ENCODE measurements at regions not wholly inside any gene's neighbourhood (a gene's known extent, or its start where the extent isn't known, plus 50 kb on each side); places are given as distances from the start of the nearest gene placed in this dataset.

GRCh38 chrX:6985537-6985936 is 162.0 kb upstream of the STS start:
- Histone ChIP-seq H3K4me3 (no peak overlapping the region), H2AFZ (no peak overlapping the region), H3K36me3 (replicated peaks; ENCODE audit: insufficient read depth, low read depth) (no peaks in the 10 kb centered on the region), H3K27me3 (no peaks in the 10 kb centered on the region), H3K9me2 (replicated peaks; ENCODE audit: insufficient read depth) (no peaks in the 10 kb centered on the region), H3K79me2 (no peaks in the 10 kb centered on the region), H3K4me1 (ENCODE audit: insufficient read depth) (no peaks in the 10 kb centered on the region), H3K9me3 (ENCODE audit: low read depth) (no peaks in the 10 kb centered on the region), H4K20me1 (ENCODE audit: insufficient read depth, poor library complexity, severe bottlenecking) (no peaks in the 10 kb centered on the region), H3K4me2 (no peak overlapping the region), H3K27ac (no peak overlapping the region)
- no peak for DNase-seq (ENCODE audit: low spot score)
- TF ChIP-seq CTCF (IDR thresholded peaks at IDR 0.05; ENCODE audit: poor library complexity) (no peak), EZH2phosphoT487 (IDR thresholded peaks at IDR 0.05; ENCODE audit: low read depth, severe bottlenecking, unreplicated experiment) (no peak), EZH2 (IDR thresholded peaks at IDR 0.05; ENCODE audit: borderline replicate concordance) (no peak)
- 76% methylated on average over 7 of the region's 7 CpGs for WGBS (ENCODE audit: low lambda C conversion rate, missing lambda C conversion rate)

- TF ChIP-seq EZH2phosphoT487 (IDR thresholded peaks at IDR 0.05; ENCODE audit: low read depth, severe bottlenecking, unreplicated experiment) (no peak), CTCF (IDR thresholded peaks at IDR 0.05; ENCODE audit: poor library complexity) (no peak), EZH2 (IDR thresholded peaks at IDR 0.05; ENCODE audit: borderline replicate concordance) (no peak)
- H3K4me3 ChIP-seq: no peak overlapping the region
These were observed 164.1 kb upstream of the STS start for GRCh38 chrX:6983207-6983955.

GRCh38 chrX:6981718-6982406 is 165.7 kb upstream of the STS start:
- no peak for TF ChIP-seq EZH2 (IDR thresholded peaks at IDR 0.05; ENCODE audit: borderline replicate concordance)
- TF ChIP-seq CTCF (IDR thresholded peaks at IDR 0.05; ENCODE audit: poor library complexity): no peak
- no peak for TF ChIP-seq EZH2phosphoT487 (IDR thresholded peaks at IDR 0.05; ENCODE audit: low read depth, severe bottlenecking, unreplicated experiment)
- Histone ChIP-seq H3K27me3 (no peaks in the 10 kb centered on the region), H3K4me2 (no peak overlapping the region), H3K9me2 (replicated peaks; ENCODE audit: insufficient read depth) (no peaks in the 10 kb centered on the region), H3K4me3 (no peak overlapping the region), H3K27ac (no peak overlapping the region), H3K4me1 (ENCODE audit: insufficient read depth) (no peaks in the 10 kb centered on the region), H3K9me3 (ENCODE audit: low read depth) (no peaks in the 10 kb centered on the region), H4K20me1 (ENCODE audit: insufficient read depth, poor library complexity, severe bottlenecking) (no peaks in the 10 kb centered on the region), H2AFZ (no peak overlapping the region), H3K36me3 (replicated peaks; ENCODE audit: insufficient read depth, low read depth) (no peaks in the 10 kb centered on the region), H3K79me2 (no peaks in the 10 kb centered on the region)
- 75% methylated on average over 8 of the region's 8 CpGs for WGBS (ENCODE audit: low lambda C conversion rate, missing lambda C conversion rate)
- DNase-seq (ENCODE audit: low spot score): no peak

More at GRCh38 chrX:6983207-6983955, 164.1 kb upstream of the STS start:
- Histone ChIP-seq H3K27ac (no peak overlapping the region), H3K4me1 (ENCODE audit: insufficient read depth) (no peaks in the 10 kb centered on the region), H3K4me2 (no peak overlapping the region), H4K20me1 (ENCODE audit: insufficient read depth, poor library complexity, severe bottlenecking) (no peaks in the 10 kb centered on the region), H2AFZ (no peak overlapping the region), H3K9me3 (ENCODE audit: low read depth) (no peaks in the 10 kb centered on the region), H3K27me3 (no peaks in the 10 kb centered on the region), H3K79me2 (no peaks in the 10 kb centered on the region), H3K36me3 (replicated peaks; ENCODE audit: insufficient read depth, low read depth) (no peaks in the 10 kb centered on the region), H3K9me2 (replicated peaks; ENCODE audit: insufficient read depth) (no peaks in the 10 kb centered on the region)
- WGBS (ENCODE audit: low lambda C conversion rate, missing lambda C conversion rate): 81% methylated on average over 11 of the region's 11 CpGs
- no peak for DNase-seq (ENCODE audit: low spot score)

Measured in hepatocyte (in vitro differentiated cells).